Suprapubic skin (tissue), 4 donors: ENCODE measurements at regions not wholly inside any gene's neighbourhood (a gene's known extent, or its start where the extent isn't known, plus 50 kb on each side); places are given as distances from the start of the nearest gene placed in this dataset.

Source experiments
- DNase-seq, 2 donors: peaks; one replicate each; pipeline ENCODE4 v3.0.0-alpha.2; 2019; ENCODE audit warnings: low spot score in 2 of 2
- H3K27ac ChIP-seq: fragments of 200-600 bp; sonication (generic); one replicate; pipeline ENCODE4 v1.5.1; 2019
- H3K27me3 ChIP-seq: fragments of 200-600 bp; sonication (generic); one replicate; pipeline ENCODE4 v1.5.1; 2019
- H3K36me3 ChIP-seq: fragments of 200-600 bp; sonication (generic); one replicate; pipeline ENCODE4 v1.5.1; 2019
- H3K4me1 ChIP-seq: fragments of 200-600 bp; sonication (generic); one replicate; pipeline ENCODE4 v1.5.1; 2019
- H3K4me3 ChIP-seq: fragments of 200-600 bp; sonication (generic); one replicate; pipeline ENCODE4 v1.5.1; 2019; ENCODE audit warnings: mild to moderate bottlenecking
- H3K9me3 ChIP-seq: fragments of 200-600 bp; sonication (generic); one replicate; pipeline ENCODE4 v1.5.1; 2019
- CTCF ChIP-seq, 2 donors: fragments of 200-600 bp in 1 of 2; fragments of 450-650 bp in 1 of 2; sonication (generic) in 1 of 2; IDR thresholded peaks; one replicate each; pipeline ENCODE4 v1.5.1; 2016 to 2019; ENCODE audit warnings: antibody characterized with exemption in 2 of 2, mild to moderate bottlenecking in 1 of 2, moderate library complexity in 1 of 2
- EP300 ChIP-seq: sonication (generic); formaldehyde crosslinking; IDR thresholded peaks from one replicate; pipeline ENCODE4 v1.6.1; 2017; ENCODE audit warnings: antibody characterized with exemption
- POLR2A ChIP-seq, 2 donors: fragments of 450-650 bp; IDR thresholded peaks; one replicate each; pipeline ENCODE4 v1.6.1; 2017; ENCODE audit warnings: antibody characterized with exemption in 2 of 2, mild to moderate bottlenecking in 2 of 2, moderate library complexity in 2 of 2
- POLR2AphosphoS5 ChIP-seq, 3 donors: sonication (generic); formaldehyde crosslinking; IDR thresholded peaks; one replicate each; pipeline ENCODE4 v1.6.1; 2017; ENCODE audit warnings: antibody characterized with exemption in 3 of 3
- WGBS: methylation state at CpG from one replicate; pipeline ENCODE4 v1.1.5; 2018; 5-methylcytosine and 5-hydroxymethylcytosine counted together

- no peaks in the 10 kb centered on the region for H3K4me1 ChIP-seq
- no peaks in the 10 kb centered on the region for H3K9me3 ChIP-seq
- H3K27ac ChIP-seq = no peak overlapping the region
- no peak overlapping the region for H3K4me3 ChIP-seq
- TF ChIP-seq POLR2A (IDR thresholded peaks at IDR 0.05) (no peak), EP300 (no peak), CTCF (IDR thresholded peaks at IDR 0.05) (no peak), POLR2AphosphoS5 (IDR thresholded peaks at IDR 0.05) (no peak)
- H3K27me3 ChIP-seq = peaks cover 2% of the 10 kb centered on the region
- WGBS = 92% methylated on average over 3 of the region's 3 CpGs
- no peaks in the 10 kb centered on the region for H3K36me3 ChIP-seq
- DNase-seq = no peak
Observed at GRCh38 chr3:186464424-186465093, 79.6 kb downstream of the CRYGS start.

GRCh38 chr3:186461141-186461540 is 83.0 kb downstream of the CRYGS start:
- peaks cover 8% of the 10 kb centered on the region for H3K27me3 ChIP-seq
- TF ChIP-seq CTCF (IDR thresholded peaks at IDR 0.05) (no peak), POLR2AphosphoS5 (IDR thresholded peaks at IDR 0.05) (no peak), EP300 (no peak), POLR2A (IDR thresholded peaks at IDR 0.05) (no peak)
- H3K4me3 ChIP-seq = no peak overlapping the region
- DNase-seq = no peak
- no peaks in the 10 kb centered on the region for H3K9me3 ChIP-seq
- no peaks in the 10 kb centered on the region for H3K4me1 ChIP-seq
- WGBS = 64% methylated on average over 1 of the region's 1 CpG
- no peak overlapping the region for H3K27ac ChIP-seq
- H3K36me3 ChIP-seq = no peaks in the 10 kb centered on the region

GRCh38 chr3:186459108-186459467 is 85.1 kb downstream of the CRYGS start:
- H3K27ac ChIP-seq = no peak overlapping the region
- DNase-seq = no peak
- no peaks in the 10 kb centered on the region for H3K4me1 ChIP-seq
- H3K4me3 ChIP-seq = no peak overlapping the region
- no peaks in the 10 kb centered on the region for H3K9me3 ChIP-seq
- H3K36me3 ChIP-seq = no peaks in the 10 kb centered on the region
- 79% methylated on average over 2 of the region's 2 CpGs for WGBS
- no peak for TF ChIP-seq POLR2A (IDR thresholded peaks at IDR 0.05)
- TF ChIP-seq CTCF (IDR thresholded peaks at IDR 0.05) = no peak
- TF ChIP-seq POLR2AphosphoS5 (IDR thresholded peaks at IDR 0.05) = no peak
- no peak for TF ChIP-seq EP300
- peaks cover 8% of the 10 kb centered on the region for H3K27me3 ChIP-seq

- 70% methylated on average over 6 of the region's 6 CpGs for WGBS
- DNase-seq = no peak
- no peaks in the 10 kb centered on the region for H3K4me1 ChIP-seq
- H3K36me3 ChIP-seq = no peaks in the 10 kb centered on the region
- no peak overlapping the region for H3K4me3 ChIP-seq
- TF ChIP-seq POLR2A (IDR thresholded peaks at IDR 0.05) (no peak), POLR2AphosphoS5 (IDR thresholded peaks at IDR 0.05) (no peak), EP300 (no peak), CTCF (IDR thresholded peaks at IDR 0.05) (no peak)
- no peaks in the 10 kb centered on the region for H3K9me3 ChIP-seq
- peaks cover 8% of the 10 kb centered on the region for H3K27me3 ChIP-seq
- H3K27ac ChIP-seq = no peak overlapping the region
Observed at GRCh38 chr3:186458306-186459107, 85.7 kb downstream of the CRYGS start.

- Histone ChIP-seq H3K4me1 (no peaks in the 10 kb centered on the region), H3K36me3 (no peaks in the 10 kb centered on the region), H3K27me3 (peaks cover 8% of the 10 kb centered on the region), H3K9me3 (no peaks in the 10 kb centered on the region), H3K27ac (no peak overlapping the region), H3K4me3 (no peak overlapping the region)
- no peak for DNase-seq
- no peak for TF ChIP-seq POLR2A (IDR thresholded peaks at IDR 0.05)
- TF ChIP-seq POLR2AphosphoS5 (IDR thresholded peaks at IDR 0.05) = no peak
- no peak for TF ChIP-seq EP300
- no peak for TF ChIP-seq CTCF (IDR thresholded peaks at IDR 0.05)
- 88% methylated on average over 5 of the region's 5 CpGs for WGBS
Observed at GRCh38 chr3:186457236-186457635, 86.9 kb downstream of the CRYGS start.
